ENCODE measurements at regions not wholly inside any gene's neighbourhood (a gene's known extent, or its start where the extent isn't known, plus 50 kb on each side); places are given as distances from the start of the nearest gene placed in this dataset.

- no peak for DNase-seq (ENCODE audit: low read depth in 3 of 3, low spot score in 2 of 3)
Measured at GRCh38 chr5:135724617-135725016, 109.8 kb upstream of the SLC25A48 start.

GRCh38 chr5:135723491-135723890 is 111.0 kb upstream of the SLC25A48 start:
- DNase-seq (ENCODE audit: low read depth in 3 of 3, low spot score in 2 of 3) = no peak

- DNase-seq (ENCODE audit: low read depth in 3 of 3, low spot score in 2 of 3) = no peak
Measured at GRCh38 chr5:135721548-135722090, 112.8 kb upstream of the SLC25A48 start.

GRCh38 chr5:135720191-135720590 is 114.3 kb upstream of the SLC25A48 start:
- DNase-seq (ENCODE audit: low read depth in 3 of 3, low spot score in 2 of 3) = no peak

- no peak for DNase-seq (ENCODE audit: low read depth in 3 of 3, low spot score in 2 of 3)
Measured at GRCh38 chr5:135719428-135720063, 114.9 kb upstream of the SLC25A48 start.

GRCh38 chr5:135718651-135719050 is 115.8 kb upstream of the SLC25A48 start:
- no peak for DNase-seq (ENCODE audit: low read depth in 3 of 3, low spot score in 2 of 3)

GRCh38 chr5:135718151-135718550 is 116.3 kb upstream of the SLC25A48 start:
- no peak for DNase-seq (ENCODE audit: low read depth in 3 of 3, low spot score in 2 of 3)

GRCh38 chr5:135715267-135716055 is 119.0 kb upstream of the SLC25A48 start:
- no peak for DNase-seq (ENCODE audit: low read depth in 3 of 3, low spot score in 2 of 3)

- no peak for DNase-seq (ENCODE audit: low read depth in 3 of 3, low spot score in 2 of 3)
Measured at GRCh38 chr5:135714126-135714894, 120.2 kb upstream of the SLC25A48 start.

- DNase-seq (ENCODE audit: low read depth in 3 of 3, low spot score in 2 of 3) = no peak
Measured at GRCh38 chr5:135713161-135713915, 121.1 kb upstream of the SLC25A48 start.

GRCh38 chr5:135711911-135712310 is 122.6 kb upstream of the SLC25A48 start:
- no peak for DNase-seq (ENCODE audit: low read depth in 3 of 3, low spot score in 2 of 3)

- DNase-seq (ENCODE audit: low read depth in 3 of 3, low spot score in 2 of 3) = no peak
Measured at GRCh38 chr5:135710045-135710675, 124.3 kb upstream of the SLC25A48 start.

- no peak for DNase-seq (ENCODE audit: low read depth in 3 of 3, low spot score in 2 of 3)
Measured at GRCh38 chr5:135709208-135709575, 125.3 kb upstream of the SLC25A48 start.

GRCh38 chr5:135708481-135709207 is 125.8 kb upstream of the SLC25A48 start:
- DNase-seq (ENCODE audit: low read depth in 3 of 3, low spot score in 2 of 3) = no peak

GRCh38 chr5:135707302-135707701 is 127.2 kb upstream of the SLC25A48 start:
- no peak for DNase-seq (ENCODE audit: low read depth in 3 of 3, low spot score in 2 of 3)

GRCh38 chr5:135706893-135707292 is 127.6 kb upstream of the SLC25A48 start:
- DNase-seq (ENCODE audit: low read depth in 3 of 3, low spot score in 2 of 3) = no peak

- no peak for DNase-seq (ENCODE audit: low read depth in 3 of 3, low spot score in 2 of 3)
Measured at GRCh38 chr5:135706474-135706873, 127.7 kb upstream of the CXCL14 start.

GRCh38 chr5:135705941-135706466 is 127.2 kb upstream of the CXCL14 start:
- no peak for DNase-seq (ENCODE audit: low read depth in 3 of 3, low spot score in 2 of 3)

- DNase-seq (ENCODE audit: low read depth in 3 of 3, low spot score in 2 of 3) = no peak
Measured at GRCh38 chr5:135705141-135705631, 126.4 kb upstream of the CXCL14 start.

Measured in right renal cortex interstitium (tissue), 3 donors.